SHP77 (cell line): ENCODE measurements at regions not wholly inside any gene's neighbourhood (a gene's known extent, or its start where the extent isn't known, plus 50 kb on each side); places are given as distances from the start of the nearest gene placed in this dataset.

Source experiments
- DNase-seq, 2 experiments: peaks; one replicate each; lab custom pipeline; 2025; lab: John Stamatoyannopoulos, UW

- no peak for DNase-seq
Observed at GRCh38 chr11:95304777-95305176, 73.8 kb upstream of the SESN3 start.

- DNase-seq = no peak
Observed at GRCh38 chr11:95302211-95302610, 71.2 kb upstream of the SESN3 start.

GRCh38 chr11:95301474-95301873 lies 70.5 kb upstream of the SESN3 start:
- no peak for DNase-seq

GRCh38 chr11:95299078-95299679 lies 68.2 kb upstream of the SESN3 start:
- no peak for DNase-seq

GRCh38 chr11:95297680-95298452 lies 66.9 kb upstream of the SESN3 start:
- no peak for DNase-seq

GRCh38 chr11:95296621-95297025 lies 65.6 kb upstream of the SESN3 start:
- DNase-seq = no peak

GRCh38 chr11:95296165-95296564 lies 65.2 kb upstream of the SESN3 start:
- no peak for DNase-seq

GRCh38 chr11:95295382-95296149 lies 64.6 kb upstream of the SESN3 start:
- DNase-seq = no peak

GRCh38 chr11:95294701-95295100 lies 63.7 kb upstream of the SESN3 start:
- no peak for DNase-seq

GRCh38 chr11:95293116-95293515 lies 62.1 kb upstream of the SESN3 start:
- DNase-seq = no peak

- DNase-seq = no peak
Observed at GRCh38 chr11:95291946-95292345, 60.9 kb upstream of the SESN3 start.

- no peak for DNase-seq
Observed at GRCh38 chr11:95289378-95290101, 58.5 kb upstream of the SESN3 start.

GRCh38 chr11:95284057-95285052 lies 53.4 kb upstream of the SESN3 start:
- DNase-seq = no peak

GRCh38 chr11:95283650-95284049 lies 52.6 kb upstream of the SESN3 start:
- no peak for DNase-seq

- no peak for DNase-seq
Observed at GRCh38 chr11:95283146-95283545, 52.1 kb upstream of the SESN3 start.

- DNase-seq = no peak
Observed at GRCh38 chr11:95282291-95282751, 51.3 kb upstream of the SESN3 start.
